GM21515 (cell line): ENCODE measurements at regions not wholly inside any gene's neighbourhood (a gene's known extent, or its start where the extent isn't known, plus 50 kb on each side); places are given as distances from the start of the nearest gene placed in this dataset.
"Not testable (repeated sequence)": the region's sequence is repeated elsewhere in the genome, so short reads cannot be mapped to it uniquely, and the experiment has no call there.

Source experiments
- ATAC-seq: cut with Tn5 transposase; IDR thresholded peaks from one replicate; pipeline ENCODE4 v1.9.1; 2021; ENCODE audit not compliant: unreplicated experiment

GRCh38 chr2:185245806-185246205 lies 492.8 kb upstream of the FSIP2 start:
- ATAC-seq, result no peak

GRCh38 chr2:185246717-185247116 lies 491.9 kb upstream of the FSIP2 start:
- ATAC-seq, result no peak

GRCh38 chr2:185255566-185255965 lies 483.0 kb upstream of the FSIP2 start:
- ATAC-seq, result no peak

GRCh38 chr2:185265747-185266146 lies 472.9 kb upstream of the FSIP2 start:
- ATAC-seq, result no peak

GRCh38 chr2:185268651-185269050 lies 470.0 kb upstream of the FSIP2 start:
- no peak for ATAC-seq

GRCh38 chr2:185274718-185275484 lies 463.7 kb upstream of the FSIP2 start:
- ATAC-seq, result no peak

GRCh38 chr2:185275979-185276378 lies 462.6 kb upstream of the FSIP2 start:
- not testable (repeated sequence) for ATAC-seq

GRCh38 chr2:185278761-185279160 lies 459.8 kb upstream of the FSIP2 start:
- ATAC-seq, result no peak

GRCh38 chr2:185279999-185280398 lies 458.6 kb upstream of the FSIP2 start:
- ATAC-seq, result no peak

GRCh38 chr2:185284696-185285095 lies 453.9 kb upstream of the FSIP2 start:
- ATAC-seq, result no peak

GRCh38 chr2:185290012-185290411 lies 448.6 kb upstream of the FSIP2 start:
- ATAC-seq, result not testable (repeated sequence)

GRCh38 chr2:185291035-185291647 lies 447.5 kb upstream of the FSIP2 start:
- peak; percentile 94 for ATAC-seq

- no peak for ATAC-seq
Measured at GRCh38 chr2:185299867-185300266, 438.7 kb upstream of the FSIP2 start.

GRCh38 chr2:185306119-185306518 lies 432.5 kb upstream of the FSIP2 start:
- no peak for ATAC-seq

- ATAC-seq, result no peak
Measured at GRCh38 chr2:185316383-185316782, 422.2 kb upstream of the FSIP2 start.

- no peak for ATAC-seq
Measured at GRCh38 chr2:185318271-185318724, 420.3 kb upstream of the FSIP2 start.

GRCh38 chr2:185335879-185336278 lies 402.7 kb upstream of the FSIP2 start:
- no peak for ATAC-seq

- ATAC-seq, result no peak
Measured at GRCh38 chr2:185337033-185337432, 401.6 kb upstream of the FSIP2 start.

GRCh38 chr2:185338104-185338503 lies 400.5 kb upstream of the FSIP2 start:
- no peak for ATAC-seq

- ATAC-seq, result no peak
Measured at GRCh38 chr2:185347445-185347844, 391.2 kb upstream of the FSIP2 start.

- ATAC-seq, result no peak
Measured at GRCh38 chr2:185360776-185361175, 377.8 kb upstream of the FSIP2 start.

- no peak for ATAC-seq
Measured at GRCh38 chr2:185372188-185372587, 366.4 kb upstream of the FSIP2 start.

GRCh38 chr2:185373229-185373628 lies 365.4 kb upstream of the FSIP2 start:
- no peak for ATAC-seq
